HepG2 (cell line): ENCODE measurements at regions not wholly inside any gene's neighbourhood (a gene's known extent, or its start where the extent isn't known, plus 50 kb on each side); places are given as distances from the start of the nearest gene placed in this dataset.

Experiments
- ATAC-seq: fragments of 200-7000 bp; cut with Tn5 transposase; 3 replicates; pipeline ENCODE4 v1.9.1; 2020; ENCODE audit warnings: mild to moderate bottlenecking, moderate library complexity
- BruUV-seq: library from RNA; stranded (reverse); fragments of 400-500 nt; replicated peaks from 2 replicates; lab custom pipeline; 2021; lab: Mats Ljungman, UMichigan
- CTCF ChIA-PET: fragments of 300-600 bp; formaldehyde crosslinking; extraction: SDS; loops from one replicate; lab custom pipeline; 2021; ENCODE audit warnings: low total read pairs, inconsistent platforms, low intra/inter-chr PET ratio; lab: Yijun Ruan, JAX
- POLR2A ChIA-PET: fragments of 350-600 bp; sonication (Branson Sonifier 250); formaldehyde crosslinking; loops from one replicate; lab custom pipeline; 2020; ENCODE audit warnings: antibody characterized with exemption, inconsistent platforms; lab: Yijun Ruan, JAX
- DNase-seq: peaks from one replicate; pipeline ENCODE4 v3.0.0-alpha.2; 2015; ENCODE audit warnings: low spot score
- FAIRE-seq: peaks from 3 replicates; lab custom pipeline; 2011; peaks lifted over from hg19 to GRCh38; lab: Jason Lieb, UNC
- H2AFZ ChIP-seq: one replicate; pipeline ENCODE4 v1.6.1; 2011; ENCODE audit warnings: low read length, inconsistent platforms
- H3K27ac ChIP-seq: fragments of 300-600 bp; 3 replicates; pipeline ENCODE4 v1.8.0; 2011; ENCODE audit warnings: mixed run types, mild to moderate bottlenecking, mixed read lengths, low read length, inconsistent platforms; ENCODE audit not compliant: insufficient read depth; ENCODE audit errors: extremely low read length
- H3K27me3 ChIP-seq, 2 experiments: fragments of 200-600 bp in 1 of 2; 2 replicates in 1 of 2; 3 replicates in 1 of 2; pipeline versions ENCODE4 v1.6.0 to v1.8.0; 2011; ENCODE audit warnings: low read length in 2 of 2, mild to moderate bottlenecking in 2 of 2, moderate library complexity in 2 of 2, inconsistent platforms in 1 of 2; ENCODE audit not compliant: insufficient read depth in 2 of 2, control insufficient read depth in 1 of 2
- H3K36me3 ChIP-seq, 2 experiments: fragments of 200-600 bp in 1 of 2; replicated peaks in 1 of 2; 2 replicates in 1 of 2; 3 replicates in 1 of 2; pipeline versions ENCODE4 v1.5.1 to v1.8.0; 2011; ENCODE audit warnings: low read length in 2 of 2, inconsistent platforms in 1 of 2; ENCODE audit not compliant: insufficient read depth in 2 of 2, control insufficient read depth in 1 of 2
- H3K4me1 ChIP-seq: 2 replicates; pipeline ENCODE4 v1.5.1; 2012; ENCODE audit warnings: low read length, inconsistent platforms; ENCODE audit not compliant: insufficient read depth
- H3K4me2 ChIP-seq: 2 replicates; pipeline ENCODE4 v1.6.0; 2011; ENCODE audit warnings: low read depth, low read length, inconsistent platforms
- H3K4me3 ChIP-seq, 3 experiments: fragments of 200-600 bp in 1 of 3; sonication (generic), shearing (Covaris generic) in 1 of 3; replicated peaks in 1 of 3; 2 replicates each; pipeline ENCODE4 v1.5.1; 2011 to 2016; ENCODE audit warnings: low read length in 3 of 3, inconsistent platforms in 2 of 3, low read depth in 2 of 3, mild to moderate bottlenecking in 2 of 3, control low read depth in 1 of 3, mixed read lengths in 1 of 3; ENCODE audit not compliant: insufficient read depth in 1 of 3
- H3K79me2 ChIP-seq: one replicate; pipeline ENCODE4 v1.6.1; 2011; ENCODE audit warnings: low read length, inconsistent platforms; ENCODE audit not compliant: insufficient read depth
- H3K9ac ChIP-seq: 2 replicates; pipeline ENCODE4 v1.6.0; 2011; ENCODE audit warnings: mild to moderate bottlenecking, low read depth, low read length, inconsistent platforms; ENCODE audit not compliant: insufficient read depth
- H3K9me3 ChIP-seq: 2 replicates; pipeline ENCODE4 v1.5.1; 2012; ENCODE audit warnings: mild to moderate bottlenecking, low read length
- H4K20me1 ChIP-seq: 2 replicates; pipeline ENCODE4 v1.6.0; 2011; ENCODE audit warnings: inconsistent platforms, mild to moderate bottlenecking, low read length, moderate library complexity; ENCODE audit not compliant: insufficient read depth
- KDM6A ChIP-seq: IDR thresholded peaks from 2 replicates; pipeline ENCODE4 v1.6.1; 2016; ENCODE audit warnings: low read depth
- RARA ChIP-seq: IDR thresholded peaks from 2 replicates; pipeline ENCODE4 v1.6.1; 2016; ENCODE audit warnings: missing genetic modification reagents, missing compliant biosample characterization
- RBM22 ChIP-seq: fragments of 200-400 bp; formaldehyde crosslinking; optimal IDR thresholded peaks from 2 replicates; pipeline ENCODE3; 2017; ENCODE audit warnings: mild to moderate bottlenecking, low read length, moderate library complexity
- RFXAP ChIP-seq: sonication (generic); formaldehyde crosslinking; IDR thresholded peaks from 2 replicates; pipeline ENCODE4 v1.4.0; 2020; ENCODE audit warnings: missing genetic modification reagents, borderline replicate concordance
- TP53 ChIP-seq: sonication (generic); formaldehyde crosslinking; conservative IDR thresholded peaks from 2 replicates; pipeline ENCODE4 v1.4.0; 2020; ENCODE audit warnings: missing genetic modification reagents
- ZNF672 ChIP-seq: sonication (generic); formaldehyde crosslinking; IDR thresholded peaks from 2 replicates; pipeline ENCODE4 v1.8.1; 2022; ENCODE audit warnings: missing genetic modification reagents
- ZNF737 ChIP-seq: sonication (generic); formaldehyde crosslinking; IDR thresholded peaks from 2 replicates; pipeline ENCODE4 v1.5.0; 2020; ENCODE audit warnings: missing genetic modification reagents, mild to moderate bottlenecking, borderline replicate concordance
- ZNF790 ChIP-seq: sonication (generic); formaldehyde crosslinking; IDR thresholded peaks from 2 replicates; pipeline ENCODE4 v1.8.0; 2022; ENCODE audit warnings: missing genetic modification reagents, mild to moderate bottlenecking, borderline replicate concordance
- WGBS: methylation state at CpG from one replicate; pipeline ENCODE4 v1.1.6; 2017; ENCODE audit warnings: low lambda C conversion rate; 5-methylcytosine and 5-hydroxymethylcytosine counted together
- in situ Hi-C: cut with HindIII; loops from 2 replicates; pipeline ENCODE4 v1.10.0; 2017; ENCODE audit warnings: low pct_unique_long_range_greater_than_20kb; ENCODE audit not compliant: extremely low pct_ligation_motif_present
- intact Hi-C: fragments of 100-400 bp; cut with micrococcal nuclease; formaldehyde crosslinking; loops from one replicate; pipeline ENCODE4 v1.10.0; 2022; ENCODE audit not compliant: unreplicated experiment
- TF ChIP-seq, protein P1 (sequence below): sonication (generic); formaldehyde crosslinking; IDR thresholded peaks from 2 replicates; pipeline ENCODE4 v1.5.1; 2020; ENCODE audit warnings: missing genetic modification reagents, mild to moderate bottlenecking, borderline replicate concordance
- TF ChIP-seq, protein P2 (sequence below): sonication (generic); formaldehyde crosslinking; IDR thresholded peaks from 2 replicates; pipeline ENCODE4 v1.4.0; 2020; ENCODE audit warnings: mild to moderate bottlenecking, missing genetic modification reagents
- TF ChIP-seq, protein P3 (sequence below): sonication (generic); formaldehyde crosslinking; IDR thresholded peaks from 2 replicates; pipeline ENCODE4 v1.8.1; 2022; ENCODE audit warnings: mild to moderate bottlenecking, missing genetic modification reagents

DNA sequence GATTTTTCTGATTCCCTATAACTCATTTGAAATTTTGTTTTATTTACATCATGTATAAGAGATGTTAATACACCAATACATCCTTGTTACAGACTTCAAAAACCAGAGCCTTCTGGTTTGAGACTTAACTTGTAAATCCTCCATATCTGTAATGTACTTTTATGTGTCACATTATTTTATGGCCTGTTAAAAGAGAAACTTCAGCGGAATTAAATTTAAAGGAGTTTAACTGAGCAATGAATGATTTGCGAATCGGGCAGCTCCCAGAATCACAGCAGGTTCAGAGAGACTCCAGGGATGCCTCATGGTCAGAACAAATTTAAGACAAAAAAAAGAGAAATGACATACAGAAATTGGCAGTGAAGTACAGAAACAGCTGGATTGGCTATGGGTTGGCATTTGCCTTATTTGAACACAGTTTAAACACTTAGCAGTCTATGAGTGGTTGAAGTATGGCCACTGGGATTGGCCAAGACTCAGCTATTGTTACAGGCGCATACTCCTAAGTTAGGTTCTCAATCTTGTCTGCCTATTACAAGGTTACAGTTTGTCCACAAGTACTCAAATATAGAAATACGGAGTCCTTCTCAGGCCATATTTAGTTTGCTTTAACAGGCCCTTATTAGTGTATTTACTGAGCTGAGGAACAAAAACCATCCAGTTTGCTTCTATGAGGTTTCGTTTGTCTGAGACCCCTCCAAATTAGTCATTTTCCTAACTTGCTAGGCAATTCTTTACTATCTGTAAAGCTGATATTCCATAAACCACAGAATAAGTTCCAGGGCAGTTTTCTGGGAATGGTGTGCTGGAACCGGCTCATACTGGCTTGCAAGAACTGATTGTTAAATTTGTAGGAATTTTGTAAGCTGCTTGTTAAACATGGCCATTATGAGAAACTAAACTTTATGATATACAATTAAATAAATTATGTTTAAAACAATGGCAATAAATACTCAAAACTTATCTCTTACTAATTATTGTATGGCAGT is 56.2 kb upstream of the WDR26 start (continued):
- TF ChIP-seq, protein P1, sequence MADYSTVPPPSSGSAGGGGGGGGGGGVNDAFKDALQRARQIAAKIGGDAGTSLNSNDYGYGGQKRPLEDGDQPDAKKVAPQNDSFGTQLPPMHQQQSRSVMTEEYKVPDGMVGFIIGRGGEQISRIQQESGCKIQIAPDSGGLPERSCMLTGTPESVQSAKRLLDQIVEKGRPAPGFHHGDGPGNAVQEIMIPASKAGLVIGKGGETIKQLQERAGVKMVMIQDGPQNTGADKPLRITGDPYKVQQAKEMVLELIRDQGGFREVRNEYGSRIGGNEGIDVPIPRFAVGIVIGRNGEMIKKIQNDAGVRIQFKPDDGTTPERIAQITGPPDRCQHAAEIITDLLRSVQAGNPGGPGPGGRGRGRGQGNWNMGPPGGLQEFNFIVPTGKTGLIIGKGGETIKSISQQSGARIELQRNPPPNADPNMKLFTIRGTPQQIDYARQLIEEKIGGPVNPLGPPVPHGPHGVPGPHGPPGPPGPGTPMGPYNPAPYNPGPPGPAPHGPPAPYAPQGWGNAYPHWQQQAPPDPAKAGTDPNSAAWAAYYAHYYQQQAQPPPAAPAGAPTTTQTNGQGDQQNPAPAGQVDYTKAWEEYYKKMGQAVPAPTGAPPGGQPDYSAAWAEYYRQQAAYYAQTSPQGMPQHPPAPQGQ (CRISPR knock-in tag): no peak
- no peak for TF ChIP-seq TP53
- TF ChIP-seq, all 625 proteins: peak for 0

DNA sequence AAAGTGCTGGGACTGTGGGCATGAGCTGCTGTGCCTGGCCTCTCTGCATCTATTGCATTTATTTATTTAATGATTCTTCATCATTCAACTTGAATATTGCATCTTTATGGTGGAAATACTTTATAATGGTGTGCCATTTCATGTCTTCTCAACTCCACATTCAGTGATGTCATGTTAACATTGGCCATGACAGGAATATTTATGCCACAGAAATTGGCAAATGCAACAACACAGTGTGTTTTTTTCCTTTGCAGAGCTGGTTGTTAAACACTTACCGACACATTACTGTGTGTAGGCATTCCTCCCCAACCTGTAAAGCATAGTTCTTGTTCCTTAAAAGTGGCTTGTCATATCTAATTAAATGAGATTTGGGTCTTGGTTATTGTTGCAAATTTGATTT is 57.4 kb upstream of the WDR26 start:
- Histone ChIP-seq H3K4me3 (no peak overlapping the region), H3K79me2 (no peaks in the 10 kb centered on the region), H3K27ac (no peak overlapping the region), H3K27me3 (no peaks in the 10 kb centered on the region), H3K4me2 (no peak overlapping the region), H3K9me3 (no peaks in the 10 kb centered on the region), H2AFZ (no peak overlapping the region), H4K20me1 (no peaks in the 10 kb centered on the region), H3K4me1 (peaks cover 8% of the 10 kb centered on the region; the same call in 1 of the 2 replicates), H3K36me3 (no peaks in the 10 kb centered on the region), H3K9ac (no peak overlapping the region)
- in situ Hi-C loops: no loop called here
- no peak for DNase-seq
- BruUV-seq: no TSS peak
- ATAC-seq: no peak
- CTCF ChIA-PET: no interaction called here
- intact Hi-C loops: no loop called here
- POLR2A ChIA-PET: no interaction called here
- no peak for FAIRE-seq
- WGBS: 48% methylated on average over 1 of the region's 1 CpG
- TF ChIP-seq RFXAP (CRISPR knock-in tag) (no peak), ZNF672 (CRISPR knock-in tag) (no peak), KDM6A (CRISPR knock-in tag) (no peak), RBM22 (no peak), ZNF790 (CRISPR knock-in tag) (no peak), RARA (CRISPR knock-in tag) (no peak), ZNF737 (no peak)
- TF ChIP-seq, protein P2, sequence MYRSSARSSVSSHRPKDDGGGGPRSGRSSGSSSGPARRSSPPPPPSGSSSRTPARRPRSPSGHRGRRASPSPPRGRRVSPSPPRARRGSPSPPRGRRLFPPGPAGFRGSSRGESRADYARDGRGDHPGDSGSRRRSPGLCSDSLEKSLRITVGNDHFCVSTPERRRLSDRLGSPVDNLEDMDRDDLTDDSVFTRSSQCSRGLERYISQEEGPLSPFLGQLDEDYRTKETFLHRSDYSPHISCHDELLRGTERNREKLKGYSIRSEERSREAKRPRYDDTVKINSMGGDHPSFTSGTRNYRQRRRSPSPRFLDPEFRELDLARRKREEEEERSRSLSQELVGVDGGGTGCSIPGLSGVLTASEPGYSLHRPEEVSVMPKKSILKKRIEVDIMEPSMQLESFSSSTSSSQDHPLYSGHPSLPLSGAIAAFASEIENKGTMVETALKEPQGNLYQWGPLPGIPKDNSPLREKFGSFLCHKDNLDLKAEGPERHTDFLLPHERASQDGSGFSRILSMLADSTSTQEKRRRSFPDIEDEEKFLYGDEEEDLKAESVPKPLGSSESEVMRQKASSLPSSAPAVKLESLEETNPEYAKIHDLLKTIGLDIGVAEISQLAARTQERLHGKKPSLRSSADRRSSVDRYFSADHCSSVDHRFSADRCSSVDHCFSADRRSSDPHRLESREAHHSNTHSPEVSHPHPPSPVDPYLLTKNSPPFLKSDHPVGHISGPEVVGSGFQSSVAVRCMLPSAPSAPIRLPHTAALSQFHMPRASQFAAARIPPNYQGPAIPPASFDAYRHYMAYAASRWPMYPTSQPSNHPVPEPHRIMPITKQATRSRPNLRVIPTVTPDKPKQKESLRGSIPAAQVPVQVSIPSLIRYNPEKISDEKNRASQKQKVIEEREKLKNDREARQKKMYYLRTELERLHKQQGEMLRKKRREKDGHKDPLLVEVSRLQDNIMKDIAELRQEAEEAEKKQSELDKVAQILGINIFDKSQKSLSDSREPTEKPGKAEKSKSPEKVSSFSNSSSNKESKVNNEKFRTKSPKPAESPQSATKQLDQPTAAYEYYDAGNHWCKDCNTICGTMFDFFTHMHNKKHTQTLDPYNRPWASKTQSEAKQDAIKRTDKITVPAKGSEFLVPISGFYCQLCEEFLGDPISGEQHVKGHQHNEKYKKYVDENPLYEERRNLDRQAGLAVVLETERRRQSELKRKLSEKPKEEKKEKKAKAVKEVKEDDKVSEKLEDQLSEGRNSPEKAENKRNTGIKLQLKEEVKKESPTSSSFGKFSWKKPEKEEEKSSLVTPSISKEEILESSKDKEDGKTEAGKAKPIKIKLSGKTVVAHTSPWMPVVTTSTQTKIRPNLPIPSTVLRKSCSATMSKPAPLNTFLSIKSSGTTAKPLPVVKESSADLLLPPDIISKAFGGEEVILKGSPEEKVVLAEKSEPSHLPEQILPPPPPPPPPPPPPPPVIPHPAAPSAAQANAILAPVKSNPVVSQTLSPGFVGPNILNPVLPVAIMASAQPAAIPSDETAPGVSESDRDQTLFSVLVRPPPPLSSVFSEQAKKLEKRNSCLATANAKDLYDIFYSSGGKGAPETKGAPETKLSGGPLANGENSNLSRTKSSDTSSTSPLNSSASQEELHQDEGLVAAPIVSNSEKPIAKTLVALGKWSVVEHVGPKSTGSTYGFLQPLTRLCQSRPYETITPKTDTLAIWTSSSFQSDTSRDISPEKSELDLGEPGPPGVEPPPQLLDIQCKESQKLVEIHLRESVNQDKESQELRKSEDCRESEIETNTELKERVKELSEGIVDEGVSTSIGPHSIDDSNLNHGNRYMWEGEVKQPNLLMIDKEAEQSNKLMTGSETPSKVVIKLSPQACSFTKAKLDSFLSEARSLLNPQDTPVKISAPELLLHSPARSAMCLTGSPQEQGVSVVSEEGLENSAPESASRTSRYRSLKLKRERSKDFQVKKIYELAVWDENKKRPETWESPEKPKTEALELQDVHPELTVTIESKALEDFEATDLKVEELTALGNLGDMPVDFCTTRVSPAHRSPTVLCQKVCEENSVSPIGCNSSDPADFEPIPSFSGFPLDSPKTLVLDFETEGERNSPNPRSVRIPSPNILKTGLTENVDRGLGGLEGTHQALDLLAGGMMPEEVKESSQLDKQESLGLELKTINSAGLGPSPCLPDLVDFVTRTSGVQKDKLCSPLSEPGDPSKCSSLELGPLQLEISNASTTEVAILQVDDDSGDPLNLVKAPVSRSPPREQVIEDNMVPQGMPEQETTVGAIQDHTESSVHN (CRISPR knock-in tag): no peak
- TF ChIP-seq, protein P3, sequence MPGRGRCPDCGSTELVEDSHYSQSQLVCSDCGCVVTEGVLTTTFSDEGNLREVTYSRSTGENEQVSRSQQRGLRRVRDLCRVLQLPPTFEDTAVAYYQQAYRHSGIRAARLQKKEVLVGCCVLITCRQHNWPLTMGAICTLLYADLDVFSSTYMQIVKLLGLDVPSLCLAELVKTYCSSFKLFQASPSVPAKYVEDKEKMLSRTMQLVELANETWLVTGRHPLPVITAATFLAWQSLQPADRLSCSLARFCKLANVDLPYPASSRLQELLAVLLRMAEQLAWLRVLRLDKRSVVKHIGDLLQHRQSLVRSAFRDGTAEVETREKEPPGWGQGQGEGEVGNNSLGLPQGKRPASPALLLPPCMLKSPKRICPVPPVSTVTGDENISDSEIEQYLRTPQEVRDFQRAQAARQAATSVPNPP (CRISPR knock-in tag): no peak
